NCI-H1436 (cell line): ENCODE measurements at regions not wholly inside any gene's neighbourhood (a gene's known extent, or its start where the extent isn't known, plus 50 kb on each side); places are given as distances from the start of the nearest gene placed in this dataset.
"Not testable (repeated sequence)": the region's sequence is repeated elsewhere in the genome, so short reads cannot be mapped to it uniquely, and the experiment has no call there.

Experiments
- DNase-seq: peaks from one replicate; lab custom pipeline; 2025; lab: John Stamatoyannopoulos, UW

GRCh38 chr2:132324005-132324404 lies 92.6 kb upstream of the GPR39 start:
- DNase-seq: not testable (repeated sequence)

GRCh38 chr2:132332345-132333033 lies 84.1 kb upstream of the GPR39 start:
- not testable (repeated sequence) for DNase-seq

- not testable (repeated sequence) for DNase-seq
Measured at GRCh38 chr2:132337135-132337534, 79.5 kb upstream of the GPR39 start.

- DNase-seq: not testable (repeated sequence)
Measured at GRCh38 chr2:132337844-132338243, 78.8 kb upstream of the GPR39 start.

GRCh38 chr2:132347041-132347780 lies 69.4 kb upstream of the GPR39 start:
- peak; percentile 63 for DNase-seq

GRCh38 chr2:132349092-132349687 lies 67.4 kb upstream of the GPR39 start:
- peak; percentile 43 for DNase-seq

- not testable (repeated sequence) for DNase-seq
Measured at GRCh38 chr2:132351668-132352067, 64.9 kb upstream of the GPR39 start.

- DNase-seq: peak; percentile 80
Measured at GRCh38 chr2:132352481-132353001, 64.1 kb upstream of the GPR39 start.

GRCh38 chr2:132353380-132353779 lies 63.2 kb upstream of the GPR39 start:
- not testable (repeated sequence) for DNase-seq

- not testable (repeated sequence) for DNase-seq
Measured at GRCh38 chr2:132360964-132361363, 55.6 kb upstream of the GPR39 start.

- DNase-seq: not testable (repeated sequence)
Measured at GRCh38 chr2:132361498-132361897, 55.1 kb upstream of the GPR39 start.

GRCh38 chr2:132363352-132363751 lies 53.3 kb upstream of the GPR39 start:
- not testable (repeated sequence) for DNase-seq

GRCh38 chr2:132365963-132366362 lies 50.6 kb upstream of the GPR39 start:
- DNase-seq: not testable (repeated sequence)

GRCh38 chr2:132366421-132367180 lies 50.0 kb upstream of the GPR39 start:
- no peak for DNase-seq
